SJSA1 (cell line): ENCODE measurements at regions not wholly inside any gene's neighbourhood (a gene's known extent, or its start where the extent isn't known, plus 50 kb on each side); places are given as distances from the start of the nearest gene placed in this dataset.
"Not testable (repeated sequence)": the region's sequence is repeated elsewhere in the genome, so short reads cannot be mapped to it uniquely, and the experiment has no call there.

ENCODE experiments used
- DNase-seq, 2 experiments: peaks; one replicate each; pipeline ENCODE4 v3.0.0-alpha.2; 2015 to 2020; ENCODE audit warnings: low spot score in 2 of 2, low read depth in 1 of 2
- H3K27ac ChIP-seq: fragments of 250-450 bp; sonication (Bioruptor Pico); 2 replicates; pipeline ENCODE4 v1.5.1; 2020; ENCODE audit warnings: mild to moderate bottlenecking, moderate library complexity
- H3K27me3 ChIP-seq: fragments of 250-450 bp; sonication (Bioruptor Pico); replicated peaks from 2 replicates; pipeline ENCODE4 v1.5.1; 2020; ENCODE audit warnings: mild to moderate bottlenecking, moderate library complexity
- H3K36me3 ChIP-seq: fragments of 250-450 bp; sonication (Bioruptor Pico); 2 replicates; pipeline ENCODE4 v1.5.1; 2020; ENCODE audit warnings: mild to moderate bottlenecking
- H3K4me1 ChIP-seq: fragments of 250-450 bp; sonication (Bioruptor Pico); replicated peaks from 2 replicates; pipeline ENCODE4 v1.6.1; 2021; ENCODE audit warnings: mild to moderate bottlenecking
- H3K4me3 ChIP-seq: fragments of 250-450 bp; sonication (Bioruptor Pico); 2 replicates; pipeline ENCODE4 v1.5.1; 2020; ENCODE audit warnings: mild to moderate bottlenecking
- H3K9me3 ChIP-seq: fragments of 250-450 bp; sonication (Bioruptor Pico); replicated peaks from 2 replicates; pipeline ENCODE4 v1.5.1; 2020; ENCODE audit warnings: mild to moderate bottlenecking

DNA sequence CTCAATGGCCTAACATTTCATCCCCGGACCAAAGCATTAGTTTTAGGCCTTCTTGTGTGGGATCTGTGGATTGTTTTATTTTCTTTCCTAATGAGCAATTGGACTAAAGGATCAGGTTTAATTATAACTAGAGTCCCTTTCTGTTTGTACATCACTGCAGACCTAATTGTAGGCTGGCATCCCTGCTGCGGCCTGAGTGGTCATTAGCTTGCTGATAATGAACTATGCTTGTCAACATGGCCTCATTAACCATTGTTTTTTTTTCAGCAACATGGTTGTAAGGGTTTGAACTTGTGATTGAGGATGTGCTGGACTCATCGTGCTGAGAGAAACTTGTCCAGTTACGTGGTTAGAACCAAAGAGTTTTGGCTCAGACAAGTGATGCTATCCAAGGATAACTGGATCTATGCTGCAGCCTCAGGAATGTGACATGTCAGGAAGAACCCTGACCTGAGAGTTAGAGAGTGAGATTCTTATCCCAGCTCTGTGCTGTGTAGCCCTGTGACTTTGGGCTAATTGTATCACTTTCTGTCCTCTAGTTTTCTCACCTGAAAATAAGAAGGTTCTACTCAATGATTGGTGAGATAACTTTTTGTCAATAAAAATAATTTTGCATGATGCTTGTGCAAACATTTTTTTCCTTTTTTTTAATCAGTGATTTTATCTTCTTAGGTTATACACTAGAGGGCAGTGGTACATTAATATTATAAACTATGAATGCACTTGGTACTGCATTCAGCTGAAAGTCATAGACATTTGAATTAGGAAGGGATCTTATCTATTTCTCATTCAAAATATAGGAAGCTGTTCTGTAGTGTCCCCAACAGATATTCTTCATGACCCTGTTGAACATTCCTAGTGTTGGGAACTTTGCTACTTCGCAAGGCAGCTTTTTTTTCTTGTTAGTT is 140.9 kb downstream of the RNF144B start:
- no peaks in the 10 kb centered on the region for H3K9me3 ChIP-seq
- no peak for DNase-seq
- H3K27ac ChIP-seq, result no peak overlapping the region
- no peak overlapping the region for H3K4me3 ChIP-seq
- H3K36me3 ChIP-seq, result no peaks in the 10 kb centered on the region
- peaks cover 6% of the 10 kb centered on the region; the same call in 1 of the 2 replicates for H3K27me3 ChIP-seq
- no peaks in the 10 kb centered on the region for H3K4me1 ChIP-seq

DNA sequence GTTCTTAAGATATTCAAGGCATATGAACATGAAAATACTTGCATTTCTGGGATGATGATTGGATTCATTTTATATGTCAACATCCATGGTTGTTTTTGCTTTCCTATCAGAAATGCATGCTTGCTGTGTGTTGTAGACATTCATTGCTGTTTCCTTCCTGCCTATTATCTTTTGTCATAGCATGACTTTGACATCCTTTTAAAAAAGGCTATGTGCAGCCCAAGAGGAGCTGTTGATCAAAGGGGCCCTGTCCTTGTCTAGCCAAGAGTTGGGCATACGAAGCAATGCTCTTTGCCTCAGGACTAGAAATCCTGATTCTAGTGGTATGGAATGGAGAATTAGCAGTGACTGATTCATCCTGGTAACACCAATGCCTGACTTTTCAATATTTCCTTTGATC is 143.1 kb downstream of the RNF144B start:
- Histone ChIP-seq H3K4me3 (no peak overlapping the region), H3K36me3 (no peaks in the 10 kb centered on the region), H3K27ac (no peak overlapping the region), H3K9me3 (no peaks in the 10 kb centered on the region), H3K4me1 (no peaks in the 10 kb centered on the region), H3K27me3 (peaks cover 6% of the 10 kb centered on the region)
- no peak for DNase-seq

DNA sequence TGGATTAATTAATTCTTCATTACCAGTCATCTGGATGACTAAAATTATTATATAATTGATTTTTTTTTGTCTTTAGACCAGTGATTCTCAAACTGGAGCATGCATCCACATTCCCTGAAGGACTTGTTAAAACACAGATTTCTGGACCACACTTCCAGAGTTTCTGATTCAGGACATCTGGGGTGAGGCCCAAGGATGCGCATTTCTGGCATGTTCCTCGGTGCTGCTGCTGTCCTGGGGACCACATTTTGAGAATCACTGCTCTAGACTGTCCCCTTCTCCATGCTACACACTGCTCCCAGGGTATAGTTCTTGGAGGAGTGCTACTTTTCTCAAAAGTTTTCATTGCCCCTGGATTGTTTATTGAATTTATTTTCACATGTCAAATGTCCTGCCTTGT is 145.0 kb downstream of the RNF144B start:
- Histone ChIP-seq H3K4me1 (no peaks in the 10 kb centered on the region), H3K36me3 (no peaks in the 10 kb centered on the region), H3K4me3 (no peak overlapping the region), H3K27me3 (peaks cover 10% of the 10 kb centered on the region), H3K27ac (no peak overlapping the region), H3K9me3 (no peaks in the 10 kb centered on the region)
- no peak for DNase-seq

DNA sequence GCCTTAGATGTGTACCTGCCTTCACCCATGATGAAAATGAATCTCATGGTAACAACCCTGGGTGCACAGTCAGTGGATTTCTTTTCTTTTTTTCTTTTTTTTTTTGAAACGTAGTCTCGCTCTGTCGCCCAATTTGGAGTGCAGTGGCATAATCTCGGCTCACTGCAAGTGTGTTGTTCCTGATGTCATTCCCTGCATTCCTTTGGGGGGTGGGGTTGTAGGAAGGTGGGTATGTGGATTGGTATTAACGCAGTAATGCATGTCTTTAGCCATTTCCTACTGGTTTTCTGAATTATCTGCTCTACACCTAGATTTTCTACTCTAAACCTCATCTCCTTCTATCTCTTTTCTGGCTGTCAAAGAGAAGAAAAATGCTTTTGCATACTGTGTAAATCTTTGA is 146.6 kb downstream of the RNF144B start:
- Histone ChIP-seq H3K27ac (no peak overlapping the region), H3K36me3 (no peaks in the 10 kb centered on the region), H3K27me3 (peaks cover 10% of the 10 kb centered on the region), H3K9me3 (no peaks in the 10 kb centered on the region), H3K4me1 (no peaks in the 10 kb centered on the region), H3K4me3 (no peak overlapping the region)
- no peak for DNase-seq

DNA sequence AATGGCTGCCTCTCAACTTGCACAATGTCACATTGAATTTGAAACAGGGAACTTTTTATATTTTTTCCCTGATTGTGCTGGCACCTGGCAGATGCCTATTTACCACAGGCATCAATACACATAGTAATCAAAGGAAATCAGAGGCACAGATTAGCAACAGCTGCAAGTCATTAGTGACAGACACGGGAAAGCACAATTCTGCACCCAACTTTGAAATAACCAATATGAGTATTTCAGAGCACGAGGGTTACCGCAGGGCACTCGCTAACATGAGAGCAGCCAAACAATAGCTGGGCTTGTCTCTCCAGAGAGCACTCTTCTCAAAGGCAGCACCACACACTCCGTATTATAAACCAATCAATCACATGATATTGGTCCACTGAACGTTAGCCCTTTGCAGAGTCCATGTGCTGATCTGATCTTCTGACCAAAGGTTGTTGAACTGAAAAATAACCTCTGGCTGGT is 149.5 kb downstream of the RNF144B start:
- H3K27me3 ChIP-seq, result peaks cover 5% of the 10 kb centered on the region

DNA sequence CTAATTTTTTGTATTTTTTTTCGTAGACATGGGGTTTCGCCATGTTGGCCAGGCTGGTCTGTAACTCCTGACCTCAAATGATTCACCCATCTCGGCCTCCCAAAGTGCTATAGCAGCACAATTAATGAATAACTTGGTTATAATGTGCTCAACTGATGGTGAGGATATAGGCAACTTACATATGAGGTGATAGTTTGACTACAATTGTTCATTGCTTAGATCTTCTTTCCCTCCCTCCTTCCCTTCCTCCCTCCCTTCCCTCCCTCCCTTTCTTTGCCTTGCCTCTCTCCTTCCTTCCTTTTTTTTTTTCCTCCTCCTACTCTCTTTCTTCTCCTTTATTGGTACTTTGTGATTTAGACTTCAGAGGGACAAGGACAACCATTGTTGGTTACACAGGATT is 151.2 kb downstream of the RNF144B start:
- no peaks in the 10 kb centered on the region for H3K36me3 ChIP-seq
- H3K4me3 ChIP-seq, result no peak overlapping the region
- H3K27ac ChIP-seq, result no peak overlapping the region
- no peak for DNase-seq
- peaks cover 3% of the 10 kb centered on the region for H3K27me3 ChIP-seq
- H3K9me3 ChIP-seq, result no peaks in the 10 kb centered on the region
- H3K4me1 ChIP-seq, result no peaks in the 10 kb centered on the region

More for the DNA sequence above, 149.5 kb downstream of the RNF144B start:
- Histone ChIP-seq H3K4me1 (no peaks in the 10 kb centered on the region), H3K9me3 (no peaks in the 10 kb centered on the region), H3K4me3 (no peak overlapping the region), H3K36me3 (no peaks in the 10 kb centered on the region), H3K27ac (no peak overlapping the region)
- DNase-seq, result no peak

DNA sequence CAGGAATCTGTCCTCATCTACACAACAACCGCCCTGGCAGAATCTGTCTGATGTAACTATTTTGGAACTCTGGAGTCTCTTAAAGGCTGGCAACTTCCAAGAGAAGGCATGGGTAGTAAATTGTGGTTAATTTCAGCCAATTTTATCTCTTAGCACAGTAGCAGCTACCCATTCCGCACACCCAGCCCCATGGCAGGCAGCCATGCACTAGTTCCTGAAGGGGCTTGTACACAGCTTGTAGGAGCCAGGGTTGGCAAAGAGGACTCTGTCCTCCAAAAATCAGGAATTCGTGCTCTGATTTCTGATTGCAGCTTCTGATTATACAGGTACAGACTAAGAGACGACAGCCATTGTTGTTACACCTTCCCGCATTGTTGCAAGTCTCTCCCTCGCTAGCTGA is 155.9 kb downstream of the RNF144B start:
- Histone ChIP-seq H3K27me3 (no peaks in the 10 kb centered on the region), H3K4me3 (no peak overlapping the region), H3K4me1 (no peaks in the 10 kb centered on the region), H3K36me3 (no peaks in the 10 kb centered on the region), H3K27ac (no peak overlapping the region), H3K9me3 (no peaks in the 10 kb centered on the region; the same call in 1 of the 2 replicates)
- DNase-seq, result no peak

DNA sequence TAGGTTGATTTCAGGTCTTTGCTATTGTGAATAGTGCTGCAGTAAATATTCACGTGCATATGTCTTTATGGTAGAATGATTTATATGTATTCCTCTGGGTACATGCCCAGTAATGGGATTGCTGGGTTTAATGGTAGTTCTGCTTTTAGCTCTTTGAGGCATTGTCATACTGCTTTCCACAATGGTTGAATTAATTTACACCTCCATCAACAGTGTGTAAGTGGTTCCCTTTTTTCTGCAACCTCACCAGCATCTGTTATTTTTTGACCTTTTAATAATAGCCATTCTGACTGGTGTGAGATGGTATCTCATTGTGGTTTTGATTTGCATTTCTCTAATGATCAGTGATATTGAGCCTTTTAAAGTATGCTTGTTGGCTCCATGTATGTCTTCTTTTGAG is 158.0 kb downstream of the RNF144B start:
- H3K27me3 ChIP-seq, H3K4me3 ChIP-seq, H3K36me3 ChIP-seq, H3K9me3 ChIP-seq, H3K27ac ChIP-seq, DNase-seq, H3K4me1 ChIP-seq: not testable (repeated sequence)

DNA sequence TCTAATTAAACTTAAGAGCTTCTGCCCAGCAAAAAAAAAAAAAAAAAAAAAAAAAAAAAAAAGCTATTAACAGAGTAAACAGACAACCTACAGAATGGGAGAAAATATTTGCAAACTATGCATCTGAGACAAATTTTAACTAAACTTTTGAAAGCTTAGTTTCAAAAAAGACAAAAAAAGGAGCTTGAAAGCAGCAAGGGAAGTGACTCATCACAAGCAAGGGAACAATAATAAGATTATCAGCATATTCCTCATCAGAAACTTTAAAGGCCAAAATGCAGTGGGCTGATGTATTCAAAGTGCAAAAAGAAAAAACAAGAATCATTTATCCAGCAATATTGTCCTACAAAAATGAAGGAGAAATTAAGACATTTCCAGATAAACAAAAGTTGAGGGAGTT is 158.6 kb downstream of the RNF144B start:
- no peaks in the 10 kb centered on the region for H3K27me3 ChIP-seq
- H3K9me3 ChIP-seq, result no peaks in the 10 kb centered on the region; the same call in 1 of the 2 replicates
- no peaks in the 10 kb centered on the region for H3K4me1 ChIP-seq
- H3K4me3 ChIP-seq, result no peak overlapping the region
- no peaks in the 10 kb centered on the region for H3K36me3 ChIP-seq
- H3K27ac ChIP-seq, result no peak overlapping the region
- no peak for DNase-seq

DNA sequence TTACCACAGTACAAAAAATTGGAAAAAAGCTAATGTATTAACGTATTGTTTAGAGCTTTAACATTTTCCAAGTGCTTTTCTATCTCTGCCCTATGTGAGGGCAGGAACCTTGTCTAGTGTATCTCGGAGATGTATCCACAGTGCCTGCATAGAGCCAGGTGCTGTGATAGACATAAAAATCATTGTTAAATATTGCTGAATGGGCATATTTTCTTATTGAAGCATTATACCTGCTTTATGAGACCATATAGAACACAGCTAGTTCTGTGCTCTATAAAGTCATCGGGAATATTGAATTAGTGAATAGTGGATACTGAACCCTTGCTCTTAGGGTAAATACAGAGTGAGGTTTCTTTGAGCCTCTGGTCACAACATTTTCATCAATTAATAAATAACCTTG is 163.0 kb downstream of the RNF144B start:
- no peak for DNase-seq
- Histone ChIP-seq H3K4me1 (peaks cover 7% of the 10 kb centered on the region; the same call in 1 of the 2 replicates), H3K9me3 (no peaks in the 10 kb centered on the region; the same call in 1 of the 2 replicates), H3K27ac (no peak overlapping the region), H3K4me3 (no peak overlapping the region), H3K36me3 (no peaks in the 10 kb centered on the region), H3K27me3 (no peaks in the 10 kb centered on the region)

DNA sequence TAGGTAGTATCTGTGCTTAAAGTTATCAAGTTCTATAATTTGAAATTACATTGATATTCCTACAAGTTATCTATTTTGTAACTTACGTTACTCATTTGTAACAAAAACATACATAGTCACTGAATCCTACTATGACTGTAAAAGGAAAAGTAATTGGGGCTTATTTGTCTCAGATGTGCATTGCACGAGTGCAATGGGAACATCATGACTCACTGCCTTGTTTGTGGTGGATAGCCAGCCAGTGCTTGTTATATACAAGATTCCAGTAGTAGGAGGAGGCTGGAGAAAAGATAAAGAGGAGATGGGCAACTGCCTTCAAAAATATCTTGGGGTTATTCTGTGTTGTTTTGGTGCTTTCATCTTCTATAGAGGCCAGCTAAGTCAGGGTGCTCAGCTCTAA is 164.1 kb downstream of the RNF144B start:
- no peaks in the 10 kb centered on the region for H3K27me3 ChIP-seq
- peaks cover 7% of the 10 kb centered on the region; the same call in 1 of the 2 replicates for H3K4me1 ChIP-seq
- no peak overlapping the region for H3K4me3 ChIP-seq
- H3K9me3 ChIP-seq, result no peaks in the 10 kb centered on the region
- H3K27ac ChIP-seq, result no peak overlapping the region
- DNase-seq, result peak; percentile 28 to 48
- no peaks in the 10 kb centered on the region for H3K36me3 ChIP-seq

DNA sequence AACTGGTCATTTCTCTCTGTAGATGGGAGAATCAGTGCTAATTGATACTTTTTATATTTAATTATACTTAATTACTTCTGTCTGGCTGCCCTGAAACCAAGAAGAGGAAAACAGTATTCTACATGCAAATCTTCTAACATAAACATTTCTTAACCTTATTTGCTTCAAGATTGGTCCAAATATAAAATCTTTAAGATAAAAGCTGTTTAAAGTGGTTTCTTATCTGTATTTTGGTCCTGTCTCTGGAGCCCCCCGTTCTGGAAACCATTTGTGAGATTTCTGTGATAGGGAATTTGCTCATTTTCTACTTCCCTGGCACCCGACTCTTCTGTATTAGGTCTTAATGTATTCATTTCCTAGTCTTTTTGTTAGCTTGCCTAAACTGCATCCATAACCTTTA is 168.6 kb downstream of the RNF144B start:
- no peak for DNase-seq
- Histone ChIP-seq H3K27me3 (no peaks in the 10 kb centered on the region; the same call in 1 of the 2 replicates), H3K9me3 (no peaks in the 10 kb centered on the region), H3K4me3 (no peak overlapping the region), H3K4me1 (peaks cover 7% of the 10 kb centered on the region; the same call in 1 of the 2 replicates), H3K27ac (no peak overlapping the region), H3K36me3 (no peaks in the 10 kb centered on the region)

DNA sequence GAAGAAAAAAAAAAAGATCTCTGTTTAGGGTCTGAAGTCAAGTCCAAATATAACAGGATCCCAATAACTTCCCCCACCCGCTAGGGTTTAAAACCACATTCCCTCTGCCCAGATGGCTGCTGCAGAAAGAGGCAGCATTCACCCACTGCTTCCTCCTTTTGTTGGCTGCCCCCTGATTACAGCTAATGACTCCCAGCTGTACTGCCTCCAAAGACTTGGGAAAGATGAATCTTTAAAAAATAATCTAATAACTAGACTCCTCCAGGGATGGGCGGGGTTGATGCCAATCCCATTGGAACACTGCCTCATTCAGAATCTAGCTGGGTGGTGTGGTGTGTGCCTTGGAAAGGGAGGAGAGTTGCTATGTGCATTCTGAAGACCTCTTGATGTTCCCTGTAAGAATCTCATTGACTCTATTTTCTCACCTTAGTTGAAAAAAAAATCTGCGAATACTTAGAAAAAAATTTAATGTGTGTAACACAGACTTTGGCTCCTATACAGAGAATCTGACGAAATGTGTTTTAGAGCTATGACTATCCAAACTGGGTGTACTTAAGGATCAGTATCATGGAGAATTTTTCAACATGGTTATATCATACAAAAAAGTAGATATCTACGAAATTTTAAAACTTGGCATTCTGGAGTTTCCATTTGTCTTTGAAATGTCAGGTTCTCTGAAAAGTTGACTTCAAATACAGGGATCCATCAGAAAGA is 174.0 kb downstream of the RNF144B start:
- Histone ChIP-seq H3K4me3 (no peak overlapping the region), H3K9me3 (no peaks in the 10 kb centered on the region), H3K27ac (no peak overlapping the region), H3K27me3 (peaks cover 12% of the 10 kb centered on the region), H3K4me1 (no peaks in the 10 kb centered on the region), H3K36me3 (no peaks in the 10 kb centered on the region)
- DNase-seq, result no peak

DNA sequence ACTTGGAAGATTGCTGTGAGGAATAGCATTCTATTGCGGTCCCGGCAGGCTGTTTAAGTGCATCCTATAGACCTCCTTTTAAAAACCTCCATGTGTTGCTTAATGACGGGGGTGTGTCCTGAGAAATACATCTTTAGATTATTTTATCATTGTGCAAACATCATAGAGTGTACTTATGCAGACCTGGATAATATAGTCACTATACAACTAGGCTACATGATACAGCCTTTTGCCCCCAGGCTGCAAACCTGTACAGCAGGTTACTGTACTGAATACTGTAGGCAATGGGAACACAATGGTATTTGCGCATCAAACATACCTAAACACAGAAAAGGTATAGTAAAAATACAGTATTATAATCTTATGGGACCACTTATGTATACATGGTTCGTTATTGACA is 175.6 kb downstream of the RNF144B start:
- H3K9me3 ChIP-seq, result no peaks in the 10 kb centered on the region
- no peak overlapping the region for H3K27ac ChIP-seq
- no peaks in the 10 kb centered on the region for H3K36me3 ChIP-seq
- no peaks in the 10 kb centered on the region for H3K4me1 ChIP-seq
- DNase-seq, result no peak
- H3K27me3 ChIP-seq, result peaks cover 12% of the 10 kb centered on the region
- no peak overlapping the region for H3K4me3 ChIP-seq
